ENCODE measurements at regions not wholly inside any gene's neighbourhood (a gene's known extent, or its start where the extent isn't known, plus 50 kb on each side); places are given as distances from the start of the nearest gene placed in this dataset.
"Not testable (repeated sequence)": the region's sequence is repeated elsewhere in the genome, so short reads cannot be mapped to it uniquely, and the experiment has no call there.

DNA sequence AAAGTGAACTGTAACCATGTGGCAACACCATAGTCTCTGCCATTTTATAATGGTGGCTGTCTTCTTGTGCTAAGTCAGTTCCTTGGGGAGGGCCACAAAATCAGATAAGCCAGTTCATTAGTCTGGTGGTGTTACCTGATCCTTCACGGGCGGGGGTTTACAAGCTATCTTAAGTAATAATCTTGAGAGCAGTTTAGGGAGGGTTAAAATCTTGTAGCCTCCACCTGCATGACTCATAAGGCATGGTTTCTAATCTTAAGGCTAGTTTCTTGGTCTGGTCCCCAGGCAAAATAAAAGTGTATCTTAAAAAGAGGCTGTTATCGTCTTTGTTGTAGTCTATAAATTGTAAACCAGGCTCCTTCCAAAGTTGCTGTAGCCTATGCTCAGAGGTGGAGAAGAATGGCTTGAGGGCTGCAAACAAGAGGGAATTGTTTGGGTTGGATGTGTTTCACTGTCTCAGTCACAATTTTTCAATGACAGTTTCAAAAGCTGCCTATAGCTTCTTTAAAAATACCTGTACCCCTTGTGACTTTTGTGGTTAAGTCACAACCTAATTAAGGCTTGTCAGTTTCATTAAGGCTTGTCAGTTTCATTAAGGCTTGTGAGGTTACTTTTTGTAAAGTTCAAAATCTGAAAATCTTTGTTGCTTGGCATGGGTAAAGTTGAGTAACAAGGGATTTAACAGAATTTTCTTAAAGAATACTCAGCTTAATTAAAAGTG lies 135.7 kb downstream of the RPS4Y2 start:
- no peak for DNase-seq

DNA sequence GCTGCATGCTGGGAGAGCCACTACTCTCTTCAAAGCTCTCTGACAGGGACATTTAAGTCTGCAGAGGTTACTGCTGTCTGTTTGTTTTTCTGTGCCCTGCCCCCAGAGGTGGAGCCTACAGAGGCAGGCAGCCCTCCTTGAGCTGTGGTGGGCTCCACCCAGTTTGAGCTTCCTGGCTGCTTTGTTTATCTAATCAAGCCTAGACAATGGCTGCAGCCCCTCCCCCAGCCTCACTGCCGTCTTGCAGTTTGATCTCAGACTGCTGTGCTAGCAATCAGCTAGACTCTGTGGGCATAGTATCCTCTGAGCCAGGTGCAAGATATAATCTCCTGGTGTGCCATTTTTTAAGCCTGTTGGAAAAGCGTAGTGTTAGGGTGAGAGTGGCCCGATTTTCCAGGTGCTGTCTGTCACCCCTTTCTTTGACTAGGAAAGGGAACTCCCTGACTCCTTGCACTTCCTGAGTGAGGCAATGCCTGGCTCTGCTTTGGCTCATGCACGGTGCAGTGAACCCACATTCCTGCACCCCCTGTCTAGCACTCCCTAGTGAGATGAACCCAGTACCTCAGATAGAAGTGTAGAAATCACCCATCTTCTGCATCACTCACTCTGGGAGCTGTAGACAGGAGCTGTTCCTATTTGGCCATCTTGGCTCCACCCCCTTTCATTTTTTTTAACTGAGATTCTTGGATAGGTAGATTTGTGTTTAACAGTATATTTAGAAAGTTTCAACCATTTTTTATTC lies 169.6 kb downstream of the RPS4Y2 start:
- not testable (repeated sequence) for DNase-seq

- DNase-seq: no peak
Observed at GRCh38 chrY:20929691-20930342, 173.9 kb downstream of the RPS4Y2 start.

GRCh38 chrY:20936709-20937251 lies 180.9 kb downstream of the RPS4Y2 start:
- not testable (repeated sequence) for DNase-seq

- DNase-seq: no peak
Observed at GRCh38 chrY:20961512-20961911, 205.6 kb downstream of the RPS4Y2 start.

DNA sequence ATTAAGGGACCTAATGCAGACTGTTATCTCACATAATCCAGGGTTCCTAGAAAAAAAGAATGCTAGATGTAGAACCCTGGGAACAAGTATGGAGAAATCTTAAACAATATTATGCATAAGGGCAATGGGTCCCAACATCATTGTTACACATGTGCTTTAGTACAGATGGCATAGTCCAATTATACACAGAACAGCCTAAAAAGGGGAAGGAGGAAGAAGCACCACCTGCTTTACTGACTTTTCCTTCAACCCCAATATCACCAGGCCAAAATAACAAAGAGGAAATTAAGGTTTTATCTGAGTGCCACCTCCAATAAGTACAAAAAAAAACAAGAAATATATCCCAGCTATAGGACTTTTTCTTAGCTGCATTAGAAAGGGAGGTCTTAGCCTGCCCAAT lies 211.9 kb downstream of the RPS4Y2 start:
- no peak for DNase-seq

DNA sequence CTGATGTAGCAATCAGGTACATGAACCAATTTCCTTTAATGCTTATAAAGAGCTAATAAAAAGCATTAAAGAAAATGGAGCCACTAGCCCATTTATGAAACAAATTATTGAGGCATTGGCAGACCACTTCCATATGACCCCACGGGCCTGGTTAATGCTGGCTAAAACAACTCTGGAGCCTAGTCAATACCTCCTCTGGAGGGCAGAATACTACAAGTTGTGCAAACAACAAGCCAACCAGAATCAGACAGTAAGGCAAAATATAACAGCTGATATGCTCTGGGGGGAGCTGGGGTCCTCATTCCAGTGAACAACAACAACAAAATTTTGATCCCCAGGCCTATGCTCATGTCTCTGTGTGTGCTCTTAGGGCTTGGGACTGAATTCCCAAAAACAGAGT lies 212.3 kb downstream of the RPS4Y2 start:
- no peak for DNase-seq

DNA sequence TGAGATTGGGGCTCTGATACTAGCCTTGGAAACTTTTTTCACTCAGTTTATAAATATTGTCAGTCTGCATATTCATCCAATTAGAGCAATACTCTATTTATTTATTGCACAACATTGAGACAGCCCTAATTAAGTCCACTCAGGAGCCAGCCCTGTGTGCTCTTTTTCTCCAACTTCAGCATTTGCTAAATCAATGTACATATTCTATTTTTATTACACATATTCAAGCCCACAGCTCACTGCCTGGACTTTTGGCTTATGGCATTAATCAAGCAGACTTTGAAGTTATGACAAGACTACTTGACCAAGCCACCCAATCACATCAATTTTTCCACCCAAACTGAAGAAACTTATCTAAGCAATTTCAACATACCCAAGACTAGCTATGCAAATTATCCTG lies 215.5 kb downstream of the RPS4Y2 start:
- DNase-seq: no peak

DNA sequence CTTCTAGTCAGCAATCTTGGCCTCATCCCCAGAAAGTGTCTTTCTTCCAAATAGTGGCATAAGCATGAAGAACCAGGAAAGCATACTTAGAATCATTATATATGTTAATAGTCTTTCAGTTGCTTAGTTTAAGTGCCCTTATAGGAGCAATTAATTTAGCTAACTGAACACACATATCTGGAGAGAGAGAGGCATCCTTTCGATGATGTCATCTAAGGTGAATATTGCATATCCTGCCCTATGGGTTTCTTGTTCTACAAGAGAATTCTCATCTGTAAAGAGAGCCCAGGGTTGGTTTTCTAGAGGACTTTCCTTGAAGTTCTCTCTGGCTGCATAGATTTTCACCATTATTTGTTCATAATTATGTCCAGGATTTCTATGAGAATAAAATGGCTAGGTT lies 230.1 kb downstream of the RPS4Y2 start:
- no peak for DNase-seq

- no peak for DNase-seq
Observed at GRCh38 chrY:20990123-20990522, 234.2 kb downstream of the RPS4Y2 start.

GRCh38 chrY:20990869-20991548 lies 235.1 kb downstream of the RPS4Y2 start:
- DNase-seq: peak in 1 of 2 donors; percentile 24

DNA sequence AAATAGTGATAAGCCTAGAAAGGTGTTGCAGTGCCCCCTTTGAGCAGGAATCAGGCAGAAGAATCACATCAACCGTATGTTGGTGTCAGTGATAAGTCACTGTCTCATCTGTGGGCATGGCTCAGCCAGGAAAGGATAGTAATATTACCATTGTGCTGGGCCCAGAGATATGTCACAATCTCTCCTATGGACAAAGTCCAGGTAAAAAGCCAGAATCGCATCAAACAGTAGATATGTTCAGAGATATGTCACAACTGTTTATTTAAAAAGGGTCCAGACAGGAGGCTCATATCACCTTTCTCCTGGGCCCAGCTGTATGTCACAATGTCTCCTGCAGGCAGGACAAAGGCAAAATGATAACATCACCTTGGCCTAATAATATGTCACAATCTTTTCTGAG lies 241.4 kb downstream of the RPS4Y2 start:
- DNase-seq: no peak

DNA sequence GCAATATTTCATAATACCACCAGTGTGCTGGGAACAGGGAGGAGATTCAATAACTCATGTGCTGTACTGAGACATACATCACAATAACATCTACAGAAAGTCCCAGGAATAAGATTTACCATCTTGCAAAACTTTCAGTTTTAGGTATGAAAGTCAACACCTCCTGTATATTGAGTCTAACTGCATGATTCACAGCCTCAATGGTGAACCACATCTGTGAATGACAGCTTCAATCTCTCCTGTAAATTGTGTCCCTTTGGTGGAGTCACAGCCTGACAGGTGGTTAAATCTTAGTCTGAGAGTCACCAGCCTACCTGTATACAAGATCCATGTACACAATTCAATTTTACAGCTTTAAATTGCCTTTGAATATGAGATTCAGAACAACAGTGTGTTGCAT lies 242.1 kb downstream of the RPS4Y2 start:
- no peak for DNase-seq

- DNase-seq: no peak
Observed at GRCh38 chrY:20998483-20998882, 242.6 kb downstream of the RPS4Y2 start.

- no peak for DNase-seq
Observed at GRCh38 chrY:21001102-21001501, 245.2 kb downstream of the RPS4Y2 start.

DNA sequence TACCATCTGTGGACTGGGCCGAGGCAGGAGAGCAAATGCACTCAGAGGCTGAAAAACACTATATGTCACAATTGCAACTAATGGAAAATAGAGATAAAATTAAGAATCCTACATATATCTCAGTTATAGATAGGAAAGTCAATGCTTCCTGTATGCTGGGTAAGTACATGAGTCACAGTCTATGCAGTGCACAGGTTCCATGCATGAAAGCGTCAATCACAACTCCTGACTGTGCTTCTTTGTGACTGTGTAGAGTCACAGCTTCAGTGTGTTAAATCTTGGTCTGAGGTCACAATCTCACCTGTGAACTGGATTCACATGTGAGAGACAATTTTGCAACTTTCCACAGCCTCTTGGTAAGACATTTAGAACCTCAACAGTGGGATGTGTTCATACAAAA lies 247.2 kb downstream of the RPS4Y2 start:
- no peak for DNase-seq

DNA sequence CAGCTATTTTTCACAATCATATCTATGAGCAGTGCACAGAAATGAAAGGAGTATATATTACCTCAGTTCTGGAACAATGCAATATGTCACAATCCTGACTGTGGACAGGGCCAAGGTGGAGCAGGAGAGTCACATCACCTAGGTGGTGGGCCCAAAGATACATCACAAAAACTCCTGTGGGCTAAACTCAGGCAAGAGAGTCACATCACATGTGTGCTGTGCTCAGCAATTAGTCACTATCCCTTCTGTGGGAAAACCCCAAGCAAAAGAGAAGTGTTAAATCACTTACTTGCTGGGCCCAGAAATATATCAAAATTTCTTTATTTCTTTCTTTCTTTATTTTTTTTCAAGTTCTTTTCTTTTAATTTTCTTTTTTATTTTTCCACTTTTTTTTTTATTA lies 249.6 kb downstream of the RPS4Y2 start:
- DNase-seq: no peak

DNA sequence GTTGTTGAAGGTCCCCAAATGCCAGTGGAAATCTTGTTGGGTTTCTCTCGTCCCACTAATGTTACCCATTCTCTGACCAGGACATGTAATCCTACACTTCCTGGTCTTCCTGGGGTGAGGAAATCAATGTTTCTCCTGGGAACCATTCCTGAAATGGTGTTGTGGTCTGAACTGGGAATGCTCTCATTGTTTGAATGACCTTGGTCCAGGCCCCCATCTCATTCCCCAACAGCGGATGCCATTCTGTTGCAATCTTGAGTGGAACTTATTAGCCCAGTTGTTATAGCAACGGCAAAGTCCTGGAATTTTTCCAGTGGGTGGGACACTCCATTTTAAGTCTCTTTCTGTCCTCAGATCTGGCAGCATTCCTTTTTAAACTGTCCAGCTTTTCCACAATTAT lies 265.9 kb downstream of the RPS4Y2 start:
- DNase-seq: no peak

- DNase-seq: no peak
Observed at GRCh38 chrY:21022326-21023044, 266.6 kb downstream of the RPS4Y2 start.

DNA sequence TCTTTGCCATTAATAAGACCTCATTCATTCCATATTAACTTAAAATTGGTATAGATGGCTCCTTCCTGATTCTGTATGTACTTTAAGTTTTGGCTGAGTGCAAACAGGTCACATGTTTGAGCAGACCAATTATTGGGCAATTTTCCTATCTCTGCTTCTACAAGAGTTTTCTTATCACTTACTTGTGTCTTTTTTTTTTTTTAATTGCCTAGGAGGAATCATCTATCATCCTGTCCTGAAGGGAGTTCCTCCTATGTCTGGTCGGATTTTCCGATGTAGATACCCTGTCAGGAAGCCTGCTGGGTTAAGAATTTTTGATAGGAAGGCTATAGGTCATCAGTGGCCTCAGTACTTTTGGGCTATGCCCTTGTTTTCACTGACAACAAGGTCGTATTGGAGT lies 268.0 kb downstream of the RPS4Y2 start:
- DNase-seq: no peak

- no peak for DNase-seq
Observed at GRCh38 chrY:21028506-21028905, 272.6 kb downstream of the RPS4Y2 start.

DNA sequence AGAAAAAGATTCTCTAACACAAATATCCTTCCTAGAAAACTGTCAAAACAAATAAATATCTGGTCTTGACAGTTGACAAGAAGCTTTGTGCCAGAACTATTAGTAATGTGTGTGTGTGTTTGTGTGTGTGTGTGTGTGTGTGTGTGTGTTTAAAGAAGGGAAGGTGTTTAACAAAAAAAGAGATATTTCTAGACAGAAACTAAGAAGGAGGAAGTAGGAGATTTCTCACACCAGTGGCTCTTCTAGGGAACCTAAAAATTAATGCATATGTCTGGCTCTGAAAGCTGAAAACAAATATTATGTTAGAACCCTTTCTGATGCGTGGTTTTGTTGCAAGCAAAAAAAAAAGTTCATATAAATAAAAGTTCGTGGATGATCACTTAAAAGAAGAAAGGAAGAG lies 277.5 kb downstream of the RPS4Y2 start:
- DNase-seq: peak in 1 of 2 donors; percentile 46
